Stimulated activated CD4-positive, alpha-beta T cell treated with anti-CD3 and anti-CD28 coated beads, Interleukin-4, amount 100 ng/mL, for 48 hours (primary cell): ENCODE measurements at regions not wholly inside any gene's neighbourhood (a gene's known extent, or its start where the extent isn't known, plus 50 kb on each side); places are given as distances from the start of the nearest gene placed in this dataset.

Experiments
- DNase-seq, 2 donors: peaks; one replicate each; pipeline ENCODE4 v3.0.0-alpha.2; 2020; ENCODE audit warnings: low read depth in 2 of 2

DNA sequence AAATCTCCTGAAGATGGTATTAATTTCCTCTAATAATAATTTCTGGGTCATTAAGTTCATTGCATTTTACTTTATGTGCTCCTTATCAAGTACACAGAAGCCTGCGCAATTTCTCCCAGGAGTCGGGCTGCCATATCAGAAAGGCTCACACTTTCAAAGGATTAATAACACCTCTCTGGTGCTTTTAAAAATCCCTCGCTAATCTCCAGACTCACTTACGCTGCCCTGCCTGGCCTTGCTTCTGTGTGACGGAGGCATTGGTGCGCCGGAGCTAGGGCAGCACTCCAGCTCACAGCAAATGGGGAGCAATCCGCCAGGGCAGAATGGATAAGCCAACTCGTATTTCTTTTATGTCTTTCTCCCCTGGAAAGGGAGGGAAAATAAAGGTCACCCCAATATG lies 300.8 kb downstream of the EFNB2 start:
- DNase-seq, result no peak

- DNase-seq, result no peak
These were observed 302.2 kb downstream of the EFNB2 start for GRCh38 chr13:106233134-106233735.

DNA sequence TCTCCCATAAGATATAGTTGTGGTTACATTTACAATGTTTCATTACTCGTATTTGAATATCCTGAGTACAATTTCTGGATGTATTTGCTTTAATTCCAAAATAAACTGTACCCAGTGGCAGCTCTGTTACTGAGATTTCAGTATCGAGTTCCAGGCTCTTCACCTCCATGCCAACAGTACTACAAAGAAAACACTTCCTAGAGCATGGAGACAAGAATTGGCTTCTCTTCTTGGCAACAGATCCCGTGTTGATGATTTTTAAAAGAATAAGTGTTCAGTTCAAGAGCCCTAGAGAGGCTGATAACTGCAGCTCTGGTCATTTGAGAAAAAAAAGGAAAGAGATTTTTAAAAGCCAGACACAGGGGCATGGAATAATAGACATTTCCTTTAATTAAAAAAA lies 302.8 kb downstream of the EFNB2 start:
- no peak for DNase-seq

DNA sequence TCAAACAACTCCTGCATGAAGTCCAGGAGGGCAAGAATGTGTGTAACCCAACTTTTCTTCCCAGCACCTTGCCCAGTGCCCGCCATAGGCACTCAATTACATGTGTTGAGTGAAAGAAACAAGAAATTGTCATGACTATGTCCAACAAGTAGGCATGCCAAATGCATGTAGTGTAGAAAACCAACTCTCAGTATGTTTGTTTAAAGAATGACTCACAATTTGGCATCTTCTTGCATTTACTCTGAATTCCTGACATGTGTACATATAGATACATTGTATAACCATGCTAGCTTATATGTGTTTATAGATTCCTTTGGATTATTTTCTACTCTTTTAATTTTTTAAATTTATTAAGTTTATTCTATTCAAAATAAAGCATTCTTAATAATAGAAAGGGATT lies 305.0 kb downstream of the EFNB2 start:
- DNase-seq, result no peak

DNA sequence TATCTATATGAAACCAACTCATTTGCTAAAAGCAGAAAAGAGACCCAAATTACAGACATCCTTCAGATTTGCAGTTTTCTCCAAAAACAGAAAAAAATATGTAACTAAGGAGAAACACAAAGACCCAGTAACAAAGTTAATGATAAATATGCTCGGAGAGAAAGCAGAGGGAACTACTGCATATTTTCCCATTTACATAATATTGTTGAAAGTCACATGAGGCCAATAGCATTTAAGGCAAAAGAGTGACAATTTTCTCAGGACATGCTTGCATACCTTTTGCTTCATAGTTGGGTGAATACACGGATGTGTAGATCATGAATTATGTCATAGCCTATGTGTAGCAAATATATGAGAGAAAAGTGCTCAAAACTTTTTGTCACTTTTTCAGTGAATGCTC lies 310.3 kb downstream of the EFNB2 start:
- no peak for DNase-seq

- DNase-seq, result no peak
These were observed 315.3 kb downstream of the EFNB2 start for GRCh38 chr13:106220211-106220610.

DNA sequence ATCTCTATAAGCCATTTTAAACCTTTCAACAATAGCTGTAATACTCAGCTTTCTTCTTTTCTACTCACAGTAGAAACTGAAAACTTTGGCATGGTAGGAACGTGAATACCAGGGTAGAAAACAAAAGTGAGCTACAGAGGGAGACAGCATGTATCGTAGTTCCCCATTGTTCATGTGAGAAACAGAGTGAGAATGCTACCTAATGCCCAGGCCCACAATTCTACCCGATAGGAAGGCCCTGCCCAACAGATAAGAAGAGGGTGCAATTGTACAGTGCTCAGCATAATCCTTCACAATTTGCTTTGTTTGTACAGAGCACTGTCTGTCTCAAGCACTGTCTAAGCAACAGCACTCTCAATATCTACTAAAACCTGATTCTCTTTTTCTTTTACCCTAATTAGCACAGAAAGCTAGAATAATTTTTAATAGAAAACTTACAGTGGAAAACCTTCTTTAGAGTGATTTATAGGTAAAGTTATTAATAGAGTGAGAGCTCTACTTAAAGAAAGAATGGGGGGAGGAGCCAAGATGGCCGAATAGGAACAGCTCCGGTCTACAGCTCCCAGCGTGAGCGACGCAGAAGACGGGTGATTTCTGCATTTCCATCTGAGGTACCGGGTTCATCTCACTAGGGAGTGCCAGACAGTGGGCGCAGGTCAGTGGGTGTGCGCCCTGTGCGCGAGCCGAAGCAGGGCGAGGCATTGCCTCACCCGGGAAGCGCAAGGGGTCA lies 322.3 kb downstream of the EFNB2 start:
- DNase-seq, result no peak

DNA sequence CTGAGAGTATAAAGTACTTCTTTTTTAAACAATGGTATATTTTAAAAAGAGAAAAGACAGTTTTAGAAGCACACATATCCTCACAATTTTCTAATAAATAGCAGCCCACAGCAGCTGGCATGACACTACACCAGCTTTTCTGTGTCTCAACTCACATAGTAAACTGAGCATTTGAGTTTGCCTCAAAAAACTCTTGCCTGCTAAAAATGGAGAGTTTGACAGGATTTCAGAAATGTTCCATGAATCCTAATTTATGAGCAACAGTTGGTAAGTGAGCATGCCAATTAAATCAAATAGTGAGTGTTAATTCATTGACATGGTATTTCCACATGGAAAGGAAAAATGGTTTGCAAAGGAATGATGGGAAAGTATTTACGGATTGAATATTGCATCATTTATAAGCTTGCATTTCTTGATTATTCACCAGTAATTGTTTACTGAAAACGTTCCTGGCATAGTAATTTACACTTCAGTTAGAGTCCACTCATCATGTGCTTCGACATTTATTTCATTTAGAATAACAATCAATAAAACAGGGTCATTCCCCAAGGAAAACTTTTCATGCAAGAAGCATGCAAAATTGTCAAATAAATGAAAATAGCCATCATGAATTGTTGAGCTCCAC lies 323.0 kb downstream of the EFNB2 start:
- no peak for DNase-seq

- no peak for DNase-seq
These were observed 325.1 kb downstream of the EFNB2 start for GRCh38 chr13:106210324-106210723.

- no peak for DNase-seq
These were observed 329.6 kb downstream of the EFNB2 start for GRCh38 chr13:106205871-106206270.

DNA sequence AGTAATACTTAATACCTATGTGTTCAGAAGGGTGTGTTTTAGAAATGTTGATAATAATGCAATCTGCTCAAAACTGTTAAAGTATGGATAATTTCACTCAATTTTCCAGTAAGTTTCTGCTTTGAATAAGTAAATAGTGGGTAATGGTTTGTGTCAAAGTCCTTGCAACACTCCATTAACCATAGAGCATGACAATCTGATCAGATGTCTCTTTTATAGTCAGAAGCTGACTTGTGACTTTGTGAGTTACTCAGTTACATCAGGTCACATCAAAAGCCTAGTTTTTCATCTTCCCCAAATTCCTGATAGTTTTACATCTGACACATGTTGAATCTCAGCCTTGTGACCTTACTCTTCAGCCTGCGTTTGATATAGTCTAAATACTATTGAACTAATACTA lies 338.0 kb downstream of the EFNB2 start:
- DNase-seq, result no peak

- no peak for DNase-seq
These were observed 347.9 kb downstream of the EFNB2 start for GRCh38 chr13:106187501-106188095.

DNA sequence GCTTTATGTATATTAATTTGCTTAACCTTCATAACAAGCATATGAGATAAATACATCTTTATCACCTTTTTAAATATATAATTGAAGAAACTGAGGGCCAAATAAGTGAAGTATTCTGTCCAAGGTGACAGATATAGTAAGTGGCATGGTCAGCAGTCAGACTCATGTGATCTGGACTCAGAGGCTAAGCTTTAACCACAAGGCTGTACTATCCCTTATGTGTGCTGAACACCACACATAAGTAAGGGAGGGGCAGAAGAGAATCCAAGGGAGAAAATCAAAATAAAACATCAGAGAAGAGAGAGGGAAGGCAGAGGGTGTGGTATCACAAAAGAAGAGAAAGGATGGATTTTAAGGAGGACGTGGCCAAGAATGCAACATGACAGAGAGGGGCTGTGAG lies 348.4 kb downstream of the EFNB2 start:
- DNase-seq, result no peak

- DNase-seq, result no peak
These were observed 349.0 kb downstream of the EFNB2 start for GRCh38 chr13:106186366-106187030.

GRCh38 chr13:106184790-106185189 lies 350.7 kb downstream of the EFNB2 start:
- DNase-seq, result no peak

DNA sequence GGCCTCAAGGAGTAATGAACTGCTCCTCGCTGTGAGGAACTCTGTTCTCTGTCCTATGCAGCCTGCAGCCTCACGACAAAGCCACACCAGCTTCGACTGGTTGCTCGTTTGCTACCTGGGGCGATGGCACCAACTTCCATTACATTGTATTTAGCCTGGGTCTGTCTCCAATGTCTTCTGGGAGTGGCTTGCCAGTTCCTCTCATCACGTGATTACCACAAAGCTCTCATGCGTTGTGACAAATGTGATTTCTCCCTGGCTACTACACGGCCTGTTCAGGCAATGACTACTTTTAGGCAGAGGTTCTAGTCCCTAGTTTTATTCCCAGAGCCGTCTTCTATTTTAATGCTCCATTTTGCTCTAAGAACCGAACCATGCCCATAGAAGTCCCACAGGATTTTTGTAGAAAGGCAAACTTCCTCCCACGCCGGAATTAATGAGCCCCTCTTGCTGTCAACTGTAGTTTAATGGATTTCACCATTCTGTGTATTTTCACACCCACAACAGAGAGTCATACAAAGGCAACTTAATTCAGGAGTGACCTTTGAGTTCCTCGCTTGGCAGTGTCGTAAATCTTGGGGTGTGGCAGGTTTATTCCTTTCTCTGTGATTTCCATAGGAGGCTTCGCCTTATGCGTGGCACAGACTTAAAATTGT lies 351.9 kb downstream of the EFNB2 start:
- DNase-seq, result no peak

- no peak for DNase-seq
These were observed 353.1 kb downstream of the EFNB2 start for GRCh38 chr13:106182404-106182803.

DNA sequence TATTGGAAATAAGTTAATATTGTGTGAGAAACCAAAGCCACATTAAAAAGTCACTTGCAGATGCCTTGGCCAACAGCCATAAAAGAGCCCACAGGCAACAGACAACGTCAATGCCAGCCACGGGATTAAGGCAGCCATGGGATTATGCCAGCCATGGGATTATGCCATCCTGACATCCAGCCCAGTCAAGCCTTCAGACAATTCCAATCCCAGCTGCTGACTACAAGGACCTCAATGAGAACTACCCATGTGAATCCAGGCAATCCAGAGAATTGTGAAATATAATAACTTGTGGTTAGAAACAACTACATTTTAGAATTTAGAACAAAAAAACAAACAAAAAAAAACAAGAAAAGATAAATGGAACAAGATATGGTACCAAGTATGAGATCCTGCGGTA lies 356.6 kb downstream of the EFNB2 start:
- no peak for DNase-seq

DNA sequence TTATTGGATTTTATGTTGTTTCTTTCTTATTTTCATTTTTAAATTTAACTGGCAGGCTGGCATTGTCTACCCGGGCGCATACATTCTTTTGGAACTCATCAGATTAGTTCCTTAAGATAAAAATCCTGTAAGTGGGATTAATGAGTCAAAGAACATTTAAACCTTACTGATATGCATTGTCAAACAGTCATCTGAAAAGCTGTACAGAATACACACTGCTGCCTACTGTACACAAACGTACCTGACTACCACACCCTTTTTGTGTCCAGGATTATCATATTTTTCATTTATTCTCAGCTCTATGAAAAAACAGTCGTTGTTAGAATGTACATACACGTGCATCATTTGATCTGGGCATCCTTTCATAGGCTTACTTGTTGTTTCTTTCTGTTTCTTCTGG lies 358.3 kb downstream of the EFNB2 start:
- DNase-seq, result no peak

GRCh38 chr13:106176117-106176516 lies 359.3 kb downstream of the EFNB2 start:
- no peak for DNase-seq

- DNase-seq, result no peak
These were observed 361.4 kb downstream of the EFNB2 start for GRCh38 chr13:106173891-106174610.
